ENCODE measurements at regions not wholly inside any gene's neighbourhood (a gene's known extent, or its start where the extent isn't known, plus 50 kb on each side); places are given as distances from the start of the nearest gene placed in this dataset.

DNA sequence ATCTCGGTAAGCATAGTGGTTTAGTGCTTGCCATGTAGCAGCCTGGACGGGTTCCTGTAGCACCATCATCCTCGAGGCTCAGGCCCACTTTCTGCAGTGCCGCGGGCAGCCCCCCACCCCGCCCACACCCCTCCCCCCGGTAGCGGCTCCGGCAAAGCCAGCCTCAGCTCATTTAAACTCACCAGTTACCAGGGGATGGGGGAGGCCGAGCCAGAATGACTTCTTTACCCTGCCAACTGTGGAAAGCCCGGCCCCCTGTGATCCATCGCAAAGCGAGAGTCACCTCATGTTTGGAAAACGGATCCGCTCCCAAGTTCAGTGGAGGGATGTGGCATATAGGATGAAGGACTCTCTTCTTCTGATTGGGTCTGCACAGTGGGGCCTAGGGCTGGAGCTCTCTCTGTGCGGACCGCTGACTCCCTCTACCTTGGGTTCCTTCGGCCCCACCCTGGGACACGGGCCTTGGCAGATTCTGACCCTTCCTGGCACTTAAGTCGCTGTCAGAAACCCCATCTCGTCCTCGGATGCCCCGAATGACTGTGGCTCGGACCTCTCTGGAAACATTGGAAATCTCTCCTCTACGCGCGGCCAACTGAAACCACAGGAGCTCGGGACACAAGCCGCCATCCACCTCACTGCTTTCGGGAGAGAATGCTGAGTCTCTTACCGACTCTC, 337.8 kb upstream of the DEFB115 start:
- no peaks in the 10 kb centered on the region for H4K20me1 ChIP-seq (replicated peaks; ENCODE audit: insufficient read depth)
- Mint-ChIP-seq H3K36me3 (ENCODE audit: low read depth) (peaks cover 21% of the 10 kb centered on the region), H3K27ac (no peak overlapping the region), H3K27me3 (ENCODE audit: insufficient read depth, low read depth, poor library complexity) (peaks cover 3% of the 10 kb centered on the region), H3K9me3 (peaks cover 52% of the 10 kb centered on the region), H3K4me3 (no peak overlapping the region), H3K4me1 (no peaks in the 10 kb centered on the region)
- no peak overlapping the region for H3K4me2 ChIP-seq
- TF ChIP-seq POLR2AphosphoS5 (IDR thresholded peaks at IDR 0.05; ENCODE audit: low read depth) = no peak
- TF ChIP-seq, protein P1, sequence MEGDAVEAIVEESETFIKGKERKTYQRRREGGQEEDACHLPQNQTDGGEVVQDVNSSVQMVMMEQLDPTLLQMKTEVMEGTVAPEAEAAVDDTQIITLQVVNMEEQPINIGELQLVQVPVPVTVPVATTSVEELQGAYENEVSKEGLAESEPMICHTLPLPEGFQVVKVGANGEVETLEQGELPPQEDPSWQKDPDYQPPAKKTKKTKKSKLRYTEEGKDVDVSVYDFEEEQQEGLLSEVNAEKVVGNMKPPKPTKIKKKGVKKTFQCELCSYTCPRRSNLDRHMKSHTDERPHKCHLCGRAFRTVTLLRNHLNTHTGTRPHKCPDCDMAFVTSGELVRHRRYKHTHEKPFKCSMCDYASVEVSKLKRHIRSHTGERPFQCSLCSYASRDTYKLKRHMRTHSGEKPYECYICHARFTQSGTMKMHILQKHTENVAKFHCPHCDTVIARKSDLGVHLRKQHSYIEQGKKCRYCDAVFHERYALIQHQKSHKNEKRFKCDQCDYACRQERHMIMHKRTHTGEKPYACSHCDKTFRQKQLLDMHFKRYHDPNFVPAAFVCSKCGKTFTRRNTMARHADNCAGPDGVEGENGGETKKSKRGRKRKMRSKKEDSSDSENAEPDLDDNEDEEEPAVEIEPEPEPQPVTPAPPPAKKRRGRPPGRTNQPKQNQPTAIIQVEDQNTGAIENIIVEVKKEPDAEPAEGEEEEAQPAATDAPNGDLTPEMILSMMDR (conservative IDR thresholded peaks at IDR 0.05; ENCODE audit: low read depth in 2 of 2) = no peak
- TF ChIP-seq REST (IDR thresholded peaks at IDR 0.05; ENCODE audit: unreplicated experiment) = no peak
- TF ChIP-seq NANOG (IDR thresholded peaks at IDR 0.05; ENCODE audit: borderline replicate concordance) = no peak
- TF ChIP-seq EZH2 (IDR thresholded peaks at IDR 0.05; ENCODE audit: low read depth, unreplicated experiment) = no peak
- no peak for TF ChIP-seq EZH2phosphoT487 (IDR thresholded peaks at IDR 0.05; ENCODE audit: unreplicated experiment)
- no peaks in the 10 kb centered on the region for H3K9me2 ChIP-seq (ENCODE audit: insufficient read depth)
- H3K36me3 ChIP-seq (ENCODE audit: insufficient read depth) = peaks cover 9% of the 10 kb centered on the region
- ATAC-seq = no peak
- H2AFZ ChIP-seq = no peak overlapping the region
- DNase-seq (ENCODE audit: low spot score) = no peak
- no peaks in the 10 kb centered on the region for H3F3A ChIP-seq (replicated peaks; ENCODE audit: low read depth)
- H3K27ac ChIP-seq (ENCODE audit: low read depth) = no peak overlapping the region
- H3K4me1 ChIP-seq (ENCODE audit: insufficient read depth) = peaks cover 4% of the 10 kb centered on the region; the same call in 1 of the 2 replicates
- H3K27me3 ChIP-seq (ENCODE audit: insufficient read depth) = peaks cover 31% of the 10 kb centered on the region
- H3K4me3 ChIP-seq = no peak overlapping the region
- H3K79me2 ChIP-seq (replicated peaks; ENCODE audit: insufficient read depth) = no peaks in the 10 kb centered on the region

DNA sequence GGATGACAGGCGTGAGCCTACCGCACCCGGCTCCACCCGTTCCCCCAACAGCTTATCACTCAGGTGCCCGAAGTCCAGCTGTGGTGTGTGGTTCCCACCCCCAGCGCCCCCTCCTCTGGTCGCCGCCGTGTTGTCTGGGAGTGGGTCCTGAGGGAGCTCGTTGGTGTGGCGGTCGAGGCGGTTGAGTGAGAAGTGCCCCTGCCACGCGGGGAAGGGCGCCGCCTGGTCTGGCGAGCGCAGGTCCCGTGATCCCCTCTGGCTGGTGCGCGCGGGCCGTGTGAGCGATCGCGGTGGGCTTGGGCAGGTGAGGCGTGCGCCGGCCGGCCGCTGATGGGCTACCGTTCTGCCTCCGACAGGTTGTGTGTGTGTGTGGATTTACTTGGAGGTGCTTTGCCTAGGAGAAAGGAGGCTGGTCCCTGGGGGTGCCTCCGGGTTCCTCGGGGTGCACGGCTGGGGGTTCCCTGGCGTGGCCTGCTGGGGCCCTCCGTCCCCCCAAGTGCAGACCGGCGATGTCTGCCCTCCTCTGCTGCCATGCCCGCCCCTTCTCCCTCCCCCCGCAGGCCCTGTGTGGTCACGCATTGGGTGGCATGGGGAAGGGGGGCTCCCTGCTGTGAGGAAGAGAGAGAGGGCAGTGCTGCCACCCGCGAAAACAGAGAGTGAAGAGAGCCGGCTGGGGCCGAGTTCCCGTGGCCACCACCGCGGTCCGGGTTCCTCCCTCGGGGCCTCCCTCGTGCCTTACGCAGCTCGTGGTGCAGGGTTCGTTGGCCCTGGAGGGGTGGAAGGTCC, 336.0 kb upstream of the DEFB115 start:
- Mint-ChIP-seq H3K4me1 (no peaks in the 10 kb centered on the region), H3K4me3 (no peak overlapping the region)

More for the DNA sequence above, 336.0 kb upstream of the DEFB115 start:
- H3K79me2 ChIP-seq (replicated peaks; ENCODE audit: insufficient read depth) = no peaks in the 10 kb centered on the region
- TF ChIP-seq EZH2 (IDR thresholded peaks at IDR 0.05; ENCODE audit: low read depth, unreplicated experiment) (peak; percentile 30), ZNF331 (CRISPR knock-in tag; IDR thresholded peaks at IDR 0.05; ENCODE audit: low read depth) (no peak)
- H3K27me3 Mint-ChIP-seq (ENCODE audit: insufficient read depth, low read depth, poor library complexity) = peaks cover 3% of the 10 kb centered on the region
- H3K36me3 ChIP-seq (ENCODE audit: insufficient read depth) = peaks cover 19% of the 10 kb centered on the region
- H3K9me2 ChIP-seq (ENCODE audit: insufficient read depth) = no peaks in the 10 kb centered on the region
- no peaks in the 10 kb centered on the region for H4K20me1 ChIP-seq (replicated peaks; ENCODE audit: insufficient read depth)
- no peak overlapping the region for H3K27ac Mint-ChIP-seq
- H3K27ac ChIP-seq (ENCODE audit: low read depth) = no peak overlapping the region
- H3F3A ChIP-seq (replicated peaks; ENCODE audit: low read depth) = no peaks in the 10 kb centered on the region
- peak overlapping the region; percentile 82 for H3K4me2 ChIP-seq
- peaks cover 65% of the 10 kb centered on the region for H3K9me3 Mint-ChIP-seq
- H3K27me3 ChIP-seq (ENCODE audit: insufficient read depth) = peaks cover 29% of the 10 kb centered on the region
- peak; percentile 38 for DNase-seq (ENCODE audit: low spot score)
- peak overlapping the region; percentile 58 for H3K4me3 ChIP-seq
- H3K4me1 ChIP-seq (ENCODE audit: insufficient read depth) = peaks cover 4% of the 10 kb centered on the region; the same call in 1 of the 2 replicates
- peaks cover 37% of the 10 kb centered on the region for H3K36me3 Mint-ChIP-seq (ENCODE audit: low read depth)
- H2AFZ ChIP-seq = 0 out of 2 replicates have a peak overlapping the region, but pooled peaks have one; percentile 14
- no peak for ATAC-seq
